NCI-H2081 treated with DMSO at 0.1 percent for 48 hours (cell line): ENCODE measurements at regions not wholly inside any gene's neighbourhood (a gene's known extent, or its start where the extent isn't known, plus 50 kb on each side); places are given as distances from the start of the nearest gene placed in this dataset.

ENCODE experiments used
- DNase-seq: peaks from one replicate; lab custom pipeline; 2025; lab: John Stamatoyannopoulos, UW

DNA sequence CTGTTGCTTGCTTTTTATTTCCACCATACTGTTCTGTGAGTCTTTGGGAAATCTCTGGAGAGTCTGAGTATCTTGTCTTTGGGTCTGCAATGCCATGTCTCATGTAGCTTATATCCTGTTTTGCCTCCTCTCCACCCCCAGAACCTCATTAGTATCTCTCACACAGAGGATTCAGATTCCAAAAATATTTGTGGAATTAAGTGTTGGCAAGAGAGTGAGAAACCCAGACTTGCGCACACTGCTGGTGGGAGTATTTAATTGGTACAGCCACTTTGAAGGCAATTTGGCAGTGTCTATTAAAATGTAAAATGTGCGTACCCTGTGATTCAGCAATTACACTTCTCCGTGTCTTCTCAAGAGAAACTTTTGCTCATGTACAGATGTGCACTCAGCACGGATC, 68.6 kb downstream of the ZNF621 start:
- DNase-seq = no peak

DNA sequence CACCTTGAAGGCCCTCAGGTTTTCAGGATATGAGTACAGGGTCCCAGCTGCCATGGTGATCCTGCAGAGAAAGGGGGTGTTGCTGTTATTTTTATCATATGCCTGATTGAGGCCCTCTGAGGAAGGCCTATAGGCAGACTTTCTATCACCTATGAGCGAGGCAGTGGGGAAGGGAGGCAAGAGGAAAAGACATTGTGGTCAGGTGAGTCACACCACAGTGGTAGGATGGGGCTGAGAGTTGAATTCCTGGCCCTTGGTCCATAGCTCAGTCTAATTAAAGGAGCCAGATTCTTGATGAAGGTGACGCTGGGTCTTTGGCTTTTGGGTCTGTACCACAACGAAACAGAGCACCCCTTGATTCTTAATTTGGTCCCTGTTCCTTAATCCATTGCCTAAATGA, 72.7 kb downstream of the ZNF621 start:
- DNase-seq = no peak

DNA sequence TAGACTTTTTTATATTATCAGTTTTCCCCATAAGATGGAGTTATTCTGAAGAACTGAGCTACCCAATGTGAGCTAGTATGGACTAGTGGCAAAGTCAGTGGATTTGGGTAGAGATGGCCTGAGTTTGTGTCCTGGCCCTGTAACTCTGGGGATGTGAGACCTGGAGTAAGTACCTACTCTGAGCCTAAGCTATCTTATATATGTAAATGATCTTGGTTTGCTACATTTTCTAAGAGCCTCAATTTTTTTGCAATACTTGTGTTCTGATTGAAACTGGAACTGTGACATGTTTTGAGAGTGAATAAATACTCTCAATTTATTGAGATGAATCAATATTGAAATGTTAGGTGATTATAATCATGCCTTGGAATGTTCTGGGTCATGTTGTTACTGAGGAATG, 73.6 kb downstream of the ZNF621 start:
- DNase-seq = no peak

DNA sequence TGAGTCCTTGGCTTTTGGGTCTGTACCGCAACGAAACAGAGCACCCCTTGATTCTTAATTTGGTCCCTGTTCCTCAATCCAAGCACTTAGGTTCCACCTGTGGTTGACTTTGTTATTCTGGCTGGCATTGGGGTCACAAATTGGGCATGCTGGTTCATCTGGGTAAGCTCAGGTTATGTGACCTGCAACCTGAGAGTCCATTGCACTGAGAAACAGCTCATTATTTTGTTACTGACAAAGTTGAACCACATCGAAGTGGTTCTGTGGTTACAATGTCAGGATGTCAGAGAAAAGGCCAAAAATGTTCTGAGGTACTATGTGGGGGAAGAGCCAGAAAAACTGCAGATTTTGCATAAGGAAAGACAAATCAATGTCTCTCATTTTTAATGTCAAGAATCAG, 74.2 kb downstream of the ZNF621 start:
- DNase-seq = no peak

DNA sequence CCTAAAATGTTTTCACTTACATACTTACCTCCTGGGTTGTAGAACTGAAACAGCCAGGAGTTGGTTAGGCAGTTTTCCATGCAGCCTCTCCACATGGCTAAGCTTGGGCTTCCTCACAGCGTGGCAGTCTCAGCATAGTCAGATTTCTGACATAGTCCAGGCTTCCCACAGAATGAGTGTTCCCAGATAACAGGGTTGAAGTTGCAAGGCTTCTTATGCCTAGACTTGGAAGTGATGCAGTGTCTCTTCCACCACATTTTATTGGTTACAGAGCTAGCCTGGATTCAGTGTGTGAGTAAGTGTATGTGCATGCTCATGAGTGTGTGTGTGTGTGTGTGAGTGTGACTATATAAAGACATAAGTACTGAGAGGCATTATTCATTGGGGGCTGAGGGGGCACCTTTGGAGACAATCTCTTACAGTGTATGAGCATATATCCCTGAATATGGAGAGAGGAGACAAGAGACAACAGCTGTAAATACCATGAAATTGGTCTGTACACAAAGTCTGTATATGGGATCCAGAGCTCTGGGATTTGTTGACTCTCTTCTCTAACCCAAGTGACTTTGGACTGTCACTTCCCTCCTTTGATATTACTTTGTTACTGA, 78.1 kb downstream of the ZNF621 start:
- no peak for DNase-seq

DNA sequence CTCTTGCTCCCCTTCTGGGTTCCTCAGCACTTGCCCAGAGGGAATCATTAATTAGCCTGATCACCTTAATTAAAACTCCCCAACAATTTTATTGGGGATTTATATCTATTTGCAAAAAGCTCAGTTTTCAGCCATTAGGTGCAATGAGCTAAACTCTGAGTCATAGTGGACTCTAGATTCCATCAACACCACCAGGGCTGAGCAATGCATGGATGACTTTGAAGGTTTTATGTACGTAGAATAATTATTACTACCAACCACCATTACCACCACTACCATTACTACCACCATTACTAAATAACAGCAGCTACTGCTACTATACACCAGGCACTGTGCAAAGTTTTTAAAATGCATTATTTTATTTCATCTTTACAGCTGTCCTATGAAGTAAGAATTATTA, 81.2 kb downstream of the ZNF621 start:
- DNase-seq = no peak

DNA sequence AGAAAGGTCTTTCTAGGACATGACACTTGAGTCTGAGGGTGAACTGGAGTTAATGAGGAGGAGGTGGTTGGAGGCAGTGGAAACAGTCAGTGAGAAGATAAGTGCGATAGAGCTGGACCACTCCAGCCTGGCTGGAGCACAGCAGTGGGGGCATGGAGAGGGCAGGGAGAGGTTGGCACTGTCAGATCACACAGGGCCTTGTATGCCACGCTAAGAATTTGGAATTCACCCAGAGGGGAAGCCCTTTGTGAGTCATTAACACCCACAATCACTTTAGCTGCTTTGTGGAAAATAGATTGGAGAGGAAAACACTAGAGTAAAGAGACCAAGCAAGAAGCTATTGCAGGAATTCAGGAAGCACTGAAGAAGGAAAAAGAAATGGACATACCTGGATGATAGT, 83.3 kb downstream of the ZNF621 start:
- DNase-seq = no peak

DNA sequence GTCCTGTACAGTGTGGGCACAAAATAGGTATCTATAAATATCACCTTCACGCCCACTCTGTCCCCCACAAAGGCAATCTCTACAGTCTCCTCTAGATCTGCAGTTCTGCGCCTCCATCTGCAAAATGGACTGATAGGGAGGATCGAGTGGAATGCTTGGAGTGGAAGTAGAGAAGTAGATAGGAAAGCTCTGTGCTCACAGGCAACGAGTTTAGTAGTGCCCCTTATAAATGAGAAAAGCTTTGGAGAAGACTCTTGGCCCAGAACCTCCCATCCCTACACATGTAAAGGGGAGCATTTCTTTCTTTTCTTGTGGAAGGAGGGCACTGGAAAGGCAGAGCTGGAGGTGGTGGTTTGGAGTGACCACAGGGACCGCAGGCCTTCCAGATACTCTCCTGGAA, 88.5 kb downstream of the ZNF621 start:
- DNase-seq = no peak

DNA sequence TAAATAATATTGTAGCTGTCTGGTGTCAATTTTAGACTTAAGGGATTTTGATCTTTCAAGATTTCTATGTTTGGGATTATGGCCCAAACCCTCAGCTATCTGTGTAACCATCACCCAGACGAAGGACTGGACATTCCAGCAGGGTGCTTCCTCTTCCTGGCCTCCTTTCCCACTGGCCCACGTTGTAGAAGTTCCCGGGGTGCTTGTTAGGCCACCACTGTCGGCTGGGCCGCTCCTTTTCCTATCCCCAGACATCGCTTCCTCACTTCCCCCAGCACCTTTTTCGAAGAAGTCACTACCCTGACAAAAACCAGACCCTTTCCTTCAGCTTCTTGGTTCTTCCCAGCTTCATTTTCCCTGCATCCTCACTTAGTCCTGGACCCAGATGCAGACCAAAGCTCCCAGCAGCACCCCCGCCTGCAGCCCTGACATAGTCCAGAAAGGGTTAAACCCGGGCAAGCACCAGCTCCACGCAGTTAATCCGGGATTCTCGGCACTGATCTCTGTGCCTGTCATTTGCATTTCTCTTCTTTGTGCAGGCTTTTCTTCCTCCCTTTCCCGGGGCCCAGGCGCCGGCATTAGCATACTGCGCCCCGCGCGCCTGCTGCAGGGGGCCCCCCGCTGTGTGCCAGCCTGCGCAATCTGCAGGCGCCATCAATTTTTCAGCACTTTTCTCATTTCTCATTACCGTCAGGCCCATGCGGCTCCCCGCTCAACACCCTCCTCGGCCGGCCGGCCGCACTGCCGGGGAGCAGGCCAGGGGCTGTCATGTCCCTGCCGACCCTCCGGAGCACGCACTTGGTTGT, 90.6 kb downstream of the ZNF621 start:
- no peak for DNase-seq

DNA sequence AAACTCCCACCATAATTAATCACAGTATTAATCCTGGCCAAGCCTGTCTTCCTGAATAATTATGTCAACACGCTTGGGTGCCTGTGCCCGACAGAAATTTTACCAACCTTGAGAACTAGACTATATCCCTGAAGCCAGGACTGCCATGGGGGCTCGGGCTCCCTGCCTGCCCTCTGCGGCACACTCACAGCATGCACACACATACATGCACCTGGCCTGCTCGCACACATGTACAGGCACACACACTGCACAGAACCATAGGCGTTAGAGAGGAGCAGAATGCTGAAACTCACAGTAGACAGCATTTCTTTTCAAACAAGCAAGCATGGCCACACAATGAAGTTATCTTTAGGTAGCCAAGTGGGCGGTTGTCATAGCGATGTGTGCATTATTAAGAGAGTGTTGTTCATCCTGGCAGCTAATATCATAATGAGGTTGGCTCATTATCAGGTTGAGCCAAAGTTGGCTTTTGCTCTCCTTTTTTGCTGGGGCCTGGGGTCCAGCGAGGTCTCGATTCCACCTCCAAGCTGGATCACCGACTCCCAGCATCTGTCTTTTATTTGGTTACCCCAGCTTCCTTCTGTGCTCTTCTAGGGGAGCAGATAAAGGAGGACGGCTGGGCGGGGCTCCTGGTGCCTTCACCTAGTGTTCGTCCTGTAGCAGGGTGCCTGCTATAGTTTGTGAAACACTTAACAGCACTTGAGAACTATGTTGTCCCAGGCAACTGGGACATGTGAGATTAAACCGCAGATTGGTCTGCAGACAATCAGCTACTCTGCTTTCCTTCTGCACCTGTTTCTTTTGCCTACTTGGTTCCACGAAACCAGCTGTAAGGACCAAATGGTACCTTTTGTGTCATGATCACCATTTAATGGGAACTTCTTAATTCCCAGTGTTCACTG, 91.4 kb downstream of the ZNF621 start:
- no peak for DNase-seq

DNA sequence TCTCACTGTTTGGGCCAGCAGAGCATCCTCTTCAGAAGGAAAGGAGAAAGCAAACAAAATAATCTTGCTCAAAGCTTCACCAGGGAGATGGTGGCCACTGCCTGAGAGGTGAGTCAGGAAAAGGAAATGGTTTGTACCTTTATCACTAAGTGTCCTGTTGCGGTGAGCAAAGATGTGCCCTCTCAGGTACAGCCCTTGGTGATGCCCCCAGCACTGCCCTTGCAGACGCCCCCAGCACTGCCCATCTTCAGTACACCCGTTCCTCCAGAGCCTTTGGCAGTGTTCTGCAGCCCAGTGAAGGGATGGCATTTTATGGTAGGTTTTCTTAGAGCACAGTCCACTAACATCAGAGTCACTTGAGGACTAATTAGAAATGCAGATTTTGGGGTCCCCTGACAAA, 92.3 kb downstream of the ZNF621 start:
- DNase-seq = no peak

DNA sequence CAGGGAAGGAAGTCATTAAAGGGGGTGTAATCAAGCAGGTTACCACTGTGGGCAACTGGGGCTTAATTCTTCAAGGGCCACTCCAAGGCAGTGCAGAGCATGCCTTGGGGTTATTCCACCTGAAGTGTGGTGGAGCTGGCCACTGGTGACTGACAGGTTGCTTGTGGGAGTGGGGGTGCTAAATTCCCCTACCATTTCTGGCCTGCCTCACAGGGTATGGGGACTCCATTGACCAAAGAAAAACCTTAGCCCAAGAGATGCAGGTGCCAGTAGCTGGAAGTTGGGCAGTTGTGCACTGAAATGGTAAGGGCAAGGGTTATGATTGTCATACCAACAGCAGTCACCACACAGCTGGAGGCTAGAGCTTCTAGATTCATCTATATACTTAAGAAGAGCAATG, 93.4 kb downstream of the ZNF621 start:
- no peak for DNase-seq

DNA sequence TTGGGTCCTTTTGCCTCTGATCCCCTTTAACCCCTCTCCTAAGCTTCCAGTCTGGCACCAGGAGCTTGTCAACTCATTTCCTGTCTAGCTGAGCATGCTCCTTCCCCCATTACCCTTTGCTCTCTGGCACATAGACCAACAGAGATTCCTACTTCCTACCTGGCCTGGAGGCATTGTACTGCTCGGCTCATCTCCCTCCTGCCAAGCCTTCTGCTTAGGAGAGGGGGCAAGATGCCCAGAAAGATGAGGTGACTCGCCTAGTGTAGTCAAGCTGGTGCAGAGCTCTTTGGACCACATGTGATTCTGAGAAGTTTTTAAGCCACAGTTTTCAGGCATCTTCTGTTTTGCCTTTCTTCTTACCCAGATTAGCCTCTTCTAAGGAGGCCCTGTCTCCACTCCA, 95.4 kb downstream of the ZNF621 start:
- no peak for DNase-seq

DNA sequence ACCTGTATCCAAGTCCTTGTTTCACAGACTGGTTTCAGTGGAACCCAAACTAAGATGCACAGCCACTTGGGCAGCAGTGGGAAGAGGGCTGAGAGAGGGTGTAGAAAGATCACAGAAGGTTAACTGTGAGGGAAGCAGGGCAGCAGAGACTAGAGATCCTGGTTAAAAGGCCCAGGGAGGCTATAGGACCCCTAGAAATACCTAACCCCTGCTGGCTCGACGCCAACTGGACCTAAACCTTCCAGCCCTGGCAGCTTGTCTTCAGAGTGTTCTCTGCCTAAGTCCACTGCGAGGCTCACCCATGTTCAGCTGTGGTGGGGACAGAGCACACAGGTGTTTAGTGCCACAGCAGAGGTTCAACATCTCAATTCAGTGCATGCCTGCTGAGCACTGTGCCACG, 96.5 kb downstream of the ZNF621 start:
- DNase-seq = no peak

DNA sequence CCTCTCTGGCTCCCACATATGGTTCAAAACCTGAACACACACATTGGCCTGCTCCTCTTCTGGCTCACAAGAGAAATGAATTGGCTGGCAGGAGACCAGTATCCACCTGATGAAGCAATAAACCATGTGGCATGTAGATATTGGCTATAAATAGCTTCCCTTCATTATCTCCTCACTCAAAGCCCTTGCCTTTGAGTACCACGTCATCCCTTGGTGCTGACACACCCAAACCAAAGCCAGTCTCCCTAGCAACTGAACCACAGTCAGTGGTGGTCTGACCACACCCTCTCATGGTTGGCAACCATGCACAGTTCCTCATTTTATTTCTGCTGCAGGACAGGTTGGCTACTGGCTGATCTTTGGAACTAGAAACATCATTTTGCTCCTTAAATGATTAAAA, 98.8 kb downstream of the ZNF621 start:
- DNase-seq = no peak

DNA sequence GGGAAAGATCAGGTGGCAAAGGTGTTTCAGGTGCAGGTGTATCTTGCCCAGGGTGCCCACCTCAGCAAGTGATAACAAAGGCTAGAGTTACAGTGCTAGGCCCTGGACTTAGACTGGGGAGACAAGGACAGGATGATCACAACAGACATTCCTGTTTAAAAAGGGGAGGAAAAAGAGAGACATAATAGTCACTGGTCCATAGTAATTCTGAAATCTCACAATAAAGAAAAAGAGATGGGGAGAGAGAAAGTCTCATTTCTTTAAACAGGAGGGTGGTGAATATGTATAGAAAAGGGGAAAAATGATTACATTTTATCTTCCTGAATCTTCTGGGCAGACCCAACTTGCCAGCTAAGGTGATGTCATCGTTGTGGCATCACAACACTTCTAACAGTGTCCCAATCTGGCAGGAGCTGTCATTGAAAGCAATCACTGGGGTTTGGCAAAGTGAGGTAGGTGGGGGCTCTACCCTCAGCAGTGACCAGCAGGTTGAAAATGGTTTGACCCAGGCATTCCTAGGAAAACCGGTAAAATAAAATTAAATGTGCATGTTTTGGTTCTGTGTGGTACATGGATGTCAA, 99.5 kb downstream of the ZNF621 start:
- no peak for DNase-seq

DNA sequence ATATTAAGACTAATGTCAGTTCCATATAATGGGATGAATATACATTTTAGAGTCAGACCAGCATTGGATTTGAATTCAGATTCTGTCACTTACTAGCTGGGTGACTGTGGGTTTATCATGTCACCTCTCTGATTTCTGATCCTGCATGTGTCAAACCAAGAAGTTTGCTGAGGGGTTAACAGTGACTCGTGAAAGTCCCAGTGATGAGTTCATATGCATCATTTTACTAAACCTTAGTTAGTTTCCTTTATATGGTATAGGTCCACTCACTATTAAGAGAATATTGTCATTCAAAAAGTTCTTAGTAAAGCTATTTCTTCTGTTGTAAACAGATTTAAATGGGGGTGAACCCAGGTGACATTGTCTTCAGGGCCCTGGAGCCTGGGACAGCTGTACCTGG, 102.3 kb downstream of the ZNF621 start:
- no peak for DNase-seq

DNA sequence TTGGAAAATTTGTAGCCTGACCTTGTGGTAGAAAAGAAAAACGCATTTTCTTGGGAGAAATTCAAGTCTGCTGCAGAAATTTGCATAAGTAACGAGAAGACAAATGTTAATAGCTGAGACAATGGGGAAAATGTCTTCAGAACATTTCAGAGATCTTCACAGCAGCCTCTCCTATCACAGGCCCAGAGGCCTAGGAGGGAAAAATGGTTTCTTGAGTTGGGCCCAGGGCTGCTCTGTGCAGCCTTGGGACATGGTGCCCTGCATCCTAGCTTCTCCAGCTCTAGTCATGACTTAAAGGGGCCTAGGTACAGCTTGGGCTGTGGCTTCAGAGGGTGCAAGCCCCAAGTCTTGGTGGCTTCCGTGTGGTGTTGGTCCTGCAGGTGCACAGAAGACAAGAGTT, 104.2 kb downstream of the ZNF621 start:
- DNase-seq = no peak

DNA sequence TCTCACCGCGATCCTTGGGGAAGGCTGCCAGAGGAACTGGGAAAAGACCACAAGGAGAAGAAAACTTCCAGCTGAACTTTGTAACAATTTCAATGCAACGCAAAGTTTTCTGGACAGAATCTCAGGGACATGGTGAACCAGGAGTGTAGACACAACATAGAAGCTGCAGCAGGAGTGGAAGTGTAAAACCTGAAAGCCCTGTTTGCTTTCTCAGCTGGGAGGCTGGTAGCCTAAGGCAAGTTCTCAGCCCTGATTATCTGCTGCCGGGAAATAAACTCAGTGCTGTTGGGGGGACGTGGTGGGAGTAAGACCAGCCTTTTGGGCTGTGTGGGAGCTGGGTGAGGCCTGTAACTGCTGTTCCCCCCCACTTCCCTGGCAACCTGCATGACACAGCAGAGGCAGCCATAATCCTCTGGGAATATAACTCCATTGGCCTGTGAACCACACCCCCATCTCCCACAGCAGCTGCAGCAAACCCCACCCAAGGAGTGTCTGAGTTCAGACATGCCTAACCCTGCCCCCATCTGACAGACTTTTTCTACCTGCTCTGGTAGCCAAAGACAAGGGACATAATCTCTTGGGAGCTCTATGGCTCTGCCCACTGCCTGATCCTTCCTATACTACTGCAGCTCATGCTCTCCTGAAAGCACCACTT, 106.7 kb downstream of the ZNF621 start:
- DNase-seq = no peak

DNA sequence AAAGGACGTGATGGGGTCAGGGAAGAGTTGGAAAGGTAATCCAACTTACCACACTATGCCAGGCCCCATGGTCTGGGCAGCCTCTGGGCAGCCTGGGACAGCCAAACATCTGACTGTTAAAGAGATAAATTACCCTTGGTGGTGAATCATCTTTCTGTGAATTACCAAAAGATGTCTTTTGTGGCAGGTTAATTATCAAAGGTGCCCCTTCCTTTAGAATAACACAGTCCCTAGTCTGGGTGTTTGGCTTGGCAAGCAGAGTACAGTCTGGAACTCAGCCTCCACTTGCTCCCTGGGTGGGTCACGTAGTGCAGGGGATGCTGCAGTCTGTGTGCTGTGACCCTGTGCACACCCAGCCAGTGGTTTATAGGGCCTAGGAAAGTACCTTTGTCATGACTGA, 113.1 kb downstream of the ZNF621 start:
- DNase-seq = no peak

DNA sequence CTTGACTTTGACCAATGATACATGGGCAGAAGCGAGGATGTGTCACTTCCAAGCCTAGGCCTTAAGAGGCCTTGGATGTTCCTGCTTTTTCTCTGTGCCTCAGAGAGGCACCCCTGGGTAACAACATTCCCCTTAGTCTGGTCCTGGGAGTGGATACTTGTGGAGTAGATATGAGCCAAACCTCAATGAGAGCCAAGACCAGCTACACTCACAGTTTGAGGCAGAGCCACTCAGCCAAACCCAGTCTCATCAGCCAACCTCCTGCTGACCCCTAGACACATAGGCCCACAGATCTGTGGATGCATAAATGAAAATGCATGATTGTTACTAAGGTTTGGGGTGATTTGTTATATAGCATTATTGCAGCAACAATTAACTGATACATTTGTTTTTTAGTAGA, 114.2 kb downstream of the ZNF621 start:
- no peak for DNase-seq

DNA sequence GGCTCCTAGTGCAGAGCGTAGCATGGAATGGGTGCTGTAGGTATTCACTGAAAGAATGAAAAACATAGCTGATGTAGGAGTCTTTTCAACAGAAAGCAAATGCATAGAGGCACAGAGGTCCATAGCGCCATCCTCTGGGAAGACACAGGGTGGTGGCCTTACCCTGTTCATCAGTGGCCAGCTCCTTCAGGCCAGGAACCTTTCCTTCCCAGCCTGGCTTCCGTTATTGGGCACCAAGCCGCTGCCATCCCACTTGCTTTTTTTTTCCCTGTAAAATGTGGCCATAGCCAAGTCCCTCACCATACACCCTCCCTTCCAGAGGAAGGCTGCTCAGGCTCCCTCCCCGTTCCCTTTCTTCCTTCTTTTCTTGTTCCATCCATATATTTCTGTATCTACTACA, 118.1 kb downstream of the ZNF621 start:
- no peak for DNase-seq
